Transverse colon (tissue), 4 donors: ENCODE measurements at regions not wholly inside any gene's neighbourhood (a gene's known extent, or its start where the extent isn't known, plus 50 kb on each side); places are given as distances from the start of the nearest gene placed in this dataset.

Experiments
- DNase-seq: peaks from one replicate; pipeline ENCODE4 v3.0.0-alpha.2; 2019
- H3K27ac ChIP-seq, 4 donors: fragments of 200-600 bp; sonication (generic); 2 replicates each; pipeline ENCODE4 v1.5.1; 2016 to 2018; ENCODE audit warnings: inconsistent platforms in 4 of 4
- H3K27me3 ChIP-seq: fragments of 200-600 bp; sonication (generic); 2 replicates; pipeline ENCODE4 v1.5.1; 2017; ENCODE audit warnings: inconsistent platforms
- H3K36me3 ChIP-seq, 4 donors: fragments of 200-600 bp; sonication (generic); 2 replicates each; pipeline ENCODE4 v1.5.1; 2017 to 2019; ENCODE audit warnings: inconsistent platforms in 4 of 4
- H3K4me1 ChIP-seq, 4 donors: fragments of 200-600 bp; sonication (generic); 2 replicates each; pipeline ENCODE4 v1.5.1; 2017 to 2020; ENCODE audit warnings: inconsistent platforms in 4 of 4
- H3K4me3 ChIP-seq, 4 donors: fragments of 200-600 bp; sonication (generic); 1 replicate in 1 of 4; 2 replicates in 3 of 4; pipeline versions ENCODE4 v1.5.1 to v1.6.1; 2017 to 2019; ENCODE audit warnings: inconsistent platforms in 4 of 4
- H3K9me3 ChIP-seq, 2 donors: fragments of 200-600 bp; sonication (generic); 2 replicates each; pipeline ENCODE4 v1.5.1; 2017 to 2019; ENCODE audit warnings: inconsistent platforms in 2 of 2
- CTCF ChIP-seq, 5 experiments: fragments of 200-600 bp in 3 of 5; fragments of 450-650 bp in 2 of 5; sonication (generic) in 3 of 5; IDR thresholded peaks; 1 replicate in 2 of 5; 2 replicates in 3 of 5; pipeline ENCODE4 v1.5.1; 2016 to 2017; ENCODE audit warnings: antibody characterized with exemption in 5 of 5, inconsistent platforms in 3 of 5, mild to moderate bottlenecking in 2 of 5, moderate library complexity in 1 of 5
- EP300 ChIP-seq: sonication (generic); formaldehyde crosslinking; IDR thresholded peaks from one replicate; pipeline ENCODE4 v1.6.1; 2017; ENCODE audit warnings: antibody characterized with exemption, low read depth
- POLR2A ChIP-seq: fragments of 450-650 bp; IDR thresholded peaks from one replicate; pipeline ENCODE4 v1.6.1; 2016; ENCODE audit warnings: antibody characterized with exemption, mild to moderate bottlenecking, moderate library complexity
- POLR2AphosphoS5 ChIP-seq, 3 donors: sonication (generic); formaldehyde crosslinking; IDR thresholded peaks; one replicate each; pipeline ENCODE4 v1.6.1; 2016; ENCODE audit warnings: antibody characterized with exemption in 3 of 3
- WGBS, 2 donors: methylation state at CpG; one replicate each; pipeline ENCODE4 v1.1.5; 2018; ENCODE audit warnings: low coverage in 1 of 2; 5-methylcytosine and 5-hydroxymethylcytosine counted together
- in situ Hi-C, 4 donors: fragments of 200-750 bp; cut with MboI; loops; one replicate each; pipeline versions ENCODE4 v1.15.0 to v1.15.1; 2017; ENCODE audit warnings: low sequenced_read_pairs in 3 of 4, low pct_ligation_motif_present in 1 of 4, low pct_unique_long_range_greater_than_20kb in 1 of 4
- intact Hi-C: fragments of 100-400 bp; cut with DNase I; formaldehyde crosslinking; loops from one replicate; pipeline ENCODE4 v1.15.1; 2023; ENCODE audit warnings: low total_unique reads

- 73 to 76% methylated on average over 5 of the region's 5 CpGs for WGBS, 2 donors
- Histone ChIP-seq H3K36me3 (no peaks in the 10 kb centered on the region), H3K9me3 (peaks cover 2 to 4% of the 10 kb centered on the region in 2 donors), H3K4me1 (no peaks in the 10 kb centered on the region), H3K4me3 (no peak overlapping the region), H3K27ac (no peak overlapping the region), H3K27me3 (no peaks in the 10 kb centered on the region)
- in situ Hi-C loops = no loop called here
- TF ChIP-seq CTCF (IDR thresholded peaks at IDR 0.05) = no peak
- TF ChIP-seq POLR2A = no peak
- no peak for TF ChIP-seq POLR2AphosphoS5 (IDR thresholded peaks at IDR 0.05)
- no peak for TF ChIP-seq EP300
- intact Hi-C loops = no loop called here
- DNase-seq = no peak
Measured at GRCh38 chr13:64938660-64939059, 2291.5 kb downstream of the PCDH9 start.

GRCh38 chr13:64937302-64937701 is 2292.8 kb downstream of the PCDH9 start:
- intact Hi-C loops (no loop called here), in situ Hi-C loops (no loop called here)
- DNase-seq = no peak
- TF ChIP-seq POLR2A = no peak
- no peak for TF ChIP-seq EP300
- TF ChIP-seq CTCF (IDR thresholded peaks at IDR 0.05) = no peak
- TF ChIP-seq POLR2AphosphoS5 (IDR thresholded peaks at IDR 0.05) = no peak
- H3K9me3 ChIP-seq = no peaks in the 10 kb centered on the region
- no peak overlapping the region for H3K4me3 ChIP-seq
- H3K4me1 ChIP-seq = no peaks in the 10 kb centered on the region
- no peaks in the 10 kb centered on the region for H3K36me3 ChIP-seq
- 61 to 78% methylated on average over 1 of the region's 1 CpG for WGBS, 2 donors
- H3K27ac ChIP-seq = no peak overlapping the region
- H3K27me3 ChIP-seq = no peaks in the 10 kb centered on the region

GRCh38 chr13:64936879-64937278 is 2293.3 kb downstream of the PCDH9 start:
- no peaks in the 10 kb centered on the region for H3K9me3 ChIP-seq
- intact Hi-C loops = no loop called here
- no peaks in the 10 kb centered on the region for H3K36me3 ChIP-seq
- no peak for TF ChIP-seq EP300
- no peak for TF ChIP-seq POLR2AphosphoS5 (IDR thresholded peaks at IDR 0.05)
- no peak for TF ChIP-seq POLR2A
- no peak for TF ChIP-seq CTCF (IDR thresholded peaks at IDR 0.05)
- WGBS, 2 donors = 62 to 82% methylated on average over 2 of the region's 2 CpGs
- H3K27ac ChIP-seq = no peak overlapping the region
- no peak for DNase-seq
- H3K4me1 ChIP-seq = no peaks in the 10 kb centered on the region
- no peak overlapping the region for H3K4me3 ChIP-seq
- H3K27me3 ChIP-seq = no peaks in the 10 kb centered on the region
- in situ Hi-C loops = no loop called here

- H3K9me3 ChIP-seq = no peaks in the 10 kb centered on the region
- no peak overlapping the region for H3K4me3 ChIP-seq
- in situ Hi-C loops (no loop called here), intact Hi-C loops (no loop called here)
- no peaks in the 10 kb centered on the region for H3K36me3 ChIP-seq
- no peak for DNase-seq
- no peaks in the 10 kb centered on the region for H3K4me1 ChIP-seq
- no peaks in the 10 kb centered on the region for H3K27me3 ChIP-seq
- H3K27ac ChIP-seq = no peak overlapping the region
- no peak for TF ChIP-seq CTCF (IDR thresholded peaks at IDR 0.05)
- no peak for TF ChIP-seq POLR2A
- no peak for TF ChIP-seq POLR2AphosphoS5 (IDR thresholded peaks at IDR 0.05)
- no peak for TF ChIP-seq EP300
Measured at GRCh38 chr13:64935441-64935840, 2294.7 kb downstream of the PCDH9 start.
